GM19438 (cell line): ENCODE measurements at regions not wholly inside any gene's neighbourhood (a gene's known extent, or its start where the extent isn't known, plus 50 kb on each side); places are given as distances from the start of the nearest gene placed in this dataset.
"Not testable (repeated sequence)": the region's sequence is repeated elsewhere in the genome, so short reads cannot be mapped to it uniquely, and the experiment has no call there.

Experiments used
- ATAC-seq: cut with Tn5 transposase; IDR thresholded peaks from one replicate; pipeline ENCODE4 v1.9.1; 2021; ENCODE audit warnings: low read depth; ENCODE audit not compliant: unreplicated experiment

DNA sequence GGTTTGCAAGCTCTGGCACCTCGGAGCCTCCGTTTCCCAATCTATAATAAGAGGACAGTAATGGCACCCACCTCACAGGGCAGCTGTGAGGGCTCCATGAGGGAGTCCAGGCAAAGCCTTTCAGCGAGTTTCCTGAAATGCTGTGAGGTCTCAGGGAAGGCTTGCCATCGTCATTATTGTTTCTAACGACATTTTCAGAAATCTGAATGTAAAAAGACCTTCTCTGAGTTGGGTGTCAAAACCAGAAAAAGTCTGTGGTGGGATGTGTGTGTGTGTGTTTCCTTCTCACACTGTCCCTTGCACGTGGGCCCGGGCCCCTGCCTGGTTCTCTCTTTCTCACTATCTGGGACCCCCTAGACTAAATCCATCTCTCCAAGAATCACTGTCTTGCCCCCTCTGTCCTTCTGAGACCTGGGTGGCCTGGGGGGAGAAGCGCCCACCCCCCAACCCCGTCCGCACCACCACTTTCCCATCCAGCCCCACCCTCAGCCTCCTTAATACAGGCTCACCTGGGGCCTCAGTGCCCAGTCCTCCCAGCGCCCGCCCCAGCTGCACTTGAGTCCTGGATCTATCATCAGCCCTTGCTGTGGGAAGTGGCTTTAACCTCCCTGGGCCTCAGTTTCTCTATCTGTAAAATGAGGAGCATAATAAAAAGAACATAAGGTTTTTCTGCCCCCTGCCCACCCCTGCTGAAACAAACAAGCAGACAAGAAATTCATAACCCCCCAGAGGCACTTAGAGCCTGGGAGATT lies 180.3 kb downstream of the C9orf50 start:
- no peak for ATAC-seq

DNA sequence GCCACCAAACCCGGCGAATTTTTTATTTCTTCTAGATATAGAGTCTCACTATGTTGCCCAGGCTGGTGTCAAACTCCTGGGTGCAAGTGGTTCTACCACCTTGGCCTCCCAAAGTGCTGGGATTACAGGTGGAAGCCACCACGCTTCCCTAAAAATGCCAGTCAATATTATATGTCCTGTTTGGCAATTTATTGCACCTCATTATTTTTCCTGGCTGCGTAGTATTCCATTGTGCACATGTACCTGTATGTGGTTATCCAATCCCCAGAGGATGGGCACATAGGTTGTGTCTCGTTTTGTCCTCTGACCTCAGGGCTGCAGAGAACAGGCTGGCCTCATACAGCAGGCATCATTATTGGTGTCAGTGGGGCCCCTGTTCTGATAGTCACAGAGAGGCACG lies 181.7 kb downstream of the C9orf50 start:
- ATAC-seq: no peak

DNA sequence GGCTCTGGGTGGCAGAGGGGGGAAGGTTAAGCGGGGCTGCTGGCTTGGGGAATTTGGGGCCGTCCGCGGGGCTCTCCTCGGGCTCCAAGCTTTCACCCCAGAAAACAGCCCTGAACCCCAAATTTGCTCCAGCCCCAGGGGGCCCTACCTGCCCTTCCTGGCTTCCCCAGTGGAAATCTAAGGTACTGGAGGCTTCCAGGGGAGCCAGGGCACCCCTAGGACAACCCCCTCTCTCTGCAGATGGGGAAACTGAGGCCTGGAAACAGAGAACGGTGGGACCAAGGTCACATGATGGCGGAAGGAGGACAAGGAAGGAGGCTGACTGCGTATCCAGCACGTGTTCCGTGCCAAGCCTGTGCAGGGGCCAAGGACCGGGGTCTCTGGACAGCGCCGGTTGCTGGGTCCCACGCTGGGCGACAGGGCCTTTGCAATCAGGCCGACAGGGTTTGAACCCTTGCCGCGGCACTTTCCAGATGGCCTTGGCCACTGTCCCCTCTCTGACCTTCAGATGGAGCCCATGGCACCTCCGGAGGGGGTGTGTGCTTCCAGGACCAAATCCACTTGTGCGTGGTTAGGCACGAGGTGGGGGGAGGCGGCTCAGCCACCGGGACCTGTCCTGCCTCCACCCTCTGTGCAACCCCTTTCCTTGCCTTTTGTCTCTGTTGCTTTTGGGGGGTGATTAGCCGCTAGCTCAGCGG lies 183.1 kb downstream of the C9orf50 start:
- ATAC-seq: no peak

DNA sequence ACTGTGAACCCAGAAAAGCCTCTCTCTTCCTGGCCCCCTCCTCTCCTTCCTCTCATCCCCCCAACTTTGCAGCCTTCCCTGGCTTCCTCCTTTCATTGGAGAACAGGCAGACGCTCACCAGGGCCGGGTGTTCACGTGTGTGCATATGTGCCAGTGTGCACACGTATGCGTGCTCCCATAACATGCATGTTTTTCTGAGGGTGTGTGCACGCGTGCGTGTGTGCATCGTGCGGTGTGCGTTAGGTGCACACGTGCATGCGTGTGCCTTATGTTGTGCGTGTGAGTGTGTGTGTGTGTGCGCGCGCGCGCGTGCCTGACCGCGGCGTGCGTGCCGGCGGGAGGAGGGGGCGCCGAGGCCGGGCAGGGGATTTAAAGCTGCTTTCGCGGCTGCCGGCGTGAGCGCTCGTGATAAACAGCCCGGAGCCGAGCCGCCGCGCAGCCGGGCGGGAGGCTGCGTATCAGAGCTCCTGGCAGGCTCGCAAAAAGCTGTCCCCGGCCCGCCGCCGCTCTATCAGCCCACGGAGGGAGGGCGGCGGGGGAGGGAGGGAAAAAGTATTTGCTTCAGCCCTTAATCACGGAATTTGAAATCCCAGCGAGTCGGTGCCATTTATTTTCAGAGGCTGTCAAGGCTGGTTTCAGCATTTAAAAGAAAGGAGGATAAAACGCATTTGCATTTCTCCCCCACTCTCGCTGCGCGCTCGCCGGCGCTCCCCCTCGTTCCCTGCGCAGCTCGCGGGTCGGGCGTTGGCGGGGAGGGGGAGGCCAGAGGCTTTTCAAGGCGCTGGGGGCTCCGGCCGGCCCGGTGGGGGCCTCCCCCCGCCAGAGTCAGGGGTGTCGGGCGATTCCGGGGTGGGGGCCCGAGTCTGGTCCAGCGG lies 183.9 kb downstream of the C9orf50 start:
- no peak for ATAC-seq

- no peak for ATAC-seq
Measured at GRCh38 chr9:129435988-129436717, 184.7 kb downstream of the C9orf50 start.

DNA sequence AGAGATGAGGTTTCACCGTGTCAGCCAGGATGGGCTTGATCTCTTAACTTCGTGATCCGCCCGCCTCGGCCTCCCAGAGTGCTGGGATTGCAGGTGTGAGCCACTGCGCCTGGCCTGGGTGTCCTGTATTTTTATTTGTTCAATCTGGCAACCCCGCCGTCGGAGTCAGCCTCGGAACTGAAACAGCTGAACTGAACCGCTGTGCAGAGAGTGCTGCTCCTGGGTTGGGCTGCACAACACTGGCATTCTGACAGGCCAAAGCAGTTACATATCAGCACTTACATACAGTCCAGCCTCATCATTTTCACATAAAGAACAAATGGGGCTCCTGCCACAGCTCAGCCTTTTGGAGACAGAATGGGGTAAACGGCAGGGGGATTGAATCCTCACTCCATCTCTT lies 185.6 kb downstream of the C9orf50 start:
- no peak for ATAC-seq

DNA sequence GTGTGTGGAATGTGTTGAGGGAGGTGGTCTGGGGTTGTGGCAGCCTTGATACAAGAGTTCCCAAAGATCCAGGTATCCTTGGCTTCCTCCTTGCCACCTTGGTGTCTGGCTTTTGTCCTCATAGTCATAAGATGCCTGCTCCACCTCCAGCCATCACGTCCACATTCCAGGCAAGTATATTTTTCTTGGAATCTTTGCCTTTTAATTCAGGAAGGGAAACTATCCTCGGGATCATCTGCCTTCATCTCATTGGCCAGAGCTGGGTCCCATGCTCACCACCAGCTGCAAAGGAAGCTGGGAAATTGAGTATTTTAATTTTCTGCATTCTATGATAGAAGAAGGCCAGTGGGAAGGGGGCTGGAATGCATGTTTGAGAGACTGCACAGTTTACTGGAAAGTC lies 186.7 kb downstream of the C9orf50 start:
- no peak for ATAC-seq

DNA sequence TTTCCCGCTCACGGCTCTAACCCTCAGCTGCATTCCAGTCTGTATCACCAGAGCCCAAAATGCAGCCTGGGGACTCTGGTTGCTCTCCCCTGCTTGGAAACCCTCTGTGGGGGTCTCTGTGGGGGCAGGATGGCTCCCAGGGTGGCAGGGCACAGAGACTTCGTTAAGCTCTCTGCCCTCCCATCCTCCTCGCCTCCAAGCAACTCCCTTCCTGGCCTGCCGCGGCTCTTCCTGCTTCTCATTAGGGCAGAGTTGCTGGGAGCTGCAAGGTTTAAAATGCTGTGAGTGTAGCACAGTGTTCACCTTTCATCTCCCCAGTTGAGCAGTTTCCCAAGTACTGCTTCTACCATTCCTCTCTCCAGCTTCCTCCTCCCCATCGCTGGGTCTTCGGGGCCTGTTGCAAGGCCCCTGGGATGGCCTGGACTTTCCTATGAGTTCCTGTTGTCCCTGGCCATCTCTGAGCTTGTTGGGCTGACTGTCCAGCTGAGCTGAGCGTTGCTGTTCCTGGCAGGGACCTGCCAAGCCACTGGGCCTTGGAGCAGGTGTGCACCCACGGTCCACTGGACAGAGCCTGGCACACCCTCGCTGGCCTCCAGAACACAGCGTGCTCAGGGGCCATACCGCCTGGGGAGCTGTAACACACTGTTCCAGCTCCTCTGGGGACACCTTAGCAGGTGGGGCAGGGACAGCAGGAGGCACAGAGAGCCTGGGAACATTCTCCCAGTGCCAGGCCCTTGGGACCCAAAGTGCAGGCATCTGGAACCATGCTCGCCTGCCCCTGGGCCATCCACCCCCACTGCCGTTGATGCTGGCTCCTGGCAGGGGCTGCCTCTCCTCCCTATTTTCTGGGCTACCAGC lies 188.4 kb downstream of the C9orf50 start:
- no peak for ATAC-seq

GRCh38 chr9:129430940-129431643 lies 189.8 kb downstream of the C9orf50 start:
- no peak for ATAC-seq

DNA sequence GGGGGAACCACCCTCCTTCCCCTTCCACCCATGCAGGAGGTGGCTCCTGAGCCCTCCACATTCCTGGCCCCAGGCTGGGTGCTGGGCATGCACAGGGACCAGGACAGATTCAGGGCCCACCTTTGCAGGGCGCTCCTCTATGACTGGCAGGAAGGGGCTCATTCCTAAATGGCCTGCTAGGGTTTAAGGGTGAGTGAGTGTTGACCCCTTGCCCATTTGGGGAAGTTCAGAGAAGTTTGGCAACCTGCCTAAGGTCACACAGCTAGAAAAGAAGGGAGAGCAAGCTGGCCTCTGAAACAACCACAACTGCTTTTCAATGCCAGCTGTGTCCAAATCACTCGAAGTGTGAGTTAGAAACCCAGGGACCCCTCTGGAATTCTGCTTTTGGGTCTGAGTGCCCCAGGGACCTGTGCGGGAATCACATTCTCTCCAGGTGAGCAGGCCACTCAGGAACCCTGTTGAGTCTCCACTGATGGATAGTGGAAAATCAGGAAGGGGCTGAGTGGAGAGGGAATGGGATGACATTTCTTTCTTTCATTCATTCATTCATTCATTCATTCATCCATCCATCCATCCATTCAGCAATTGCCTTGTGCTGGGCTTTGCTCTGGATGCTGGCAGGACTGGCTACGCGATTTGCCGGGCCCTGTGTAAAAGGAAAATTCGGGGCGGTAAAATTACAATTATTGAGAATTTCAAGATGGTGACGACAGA lies 191.9 kb downstream of the C9orf50 start:
- ATAC-seq: no peak

GRCh38 chr9:129427149-129427548 lies 193.8 kb downstream of the C9orf50 start:
- ATAC-seq: no peak

DNA sequence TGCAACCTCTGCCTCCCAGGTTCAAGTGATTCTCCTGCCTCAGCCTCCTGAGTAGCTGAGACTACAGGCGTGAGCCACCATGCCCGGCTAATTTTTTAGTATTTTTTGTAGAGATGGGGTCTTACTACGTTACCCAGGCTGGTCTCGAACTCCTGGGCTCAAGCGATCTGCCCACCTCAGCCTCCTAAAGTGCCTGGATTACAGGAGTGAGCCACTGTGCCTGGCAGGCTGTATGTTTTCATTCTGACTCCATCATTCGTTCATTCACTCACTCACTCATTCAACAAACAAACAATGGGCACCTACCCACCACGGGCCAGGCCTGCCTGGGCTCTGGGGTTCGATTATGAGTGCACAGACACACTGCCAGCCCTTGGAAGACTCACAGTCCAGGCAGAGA lies 197.1 kb downstream of the C9orf50 start:
- ATAC-seq: not testable (repeated sequence)

DNA sequence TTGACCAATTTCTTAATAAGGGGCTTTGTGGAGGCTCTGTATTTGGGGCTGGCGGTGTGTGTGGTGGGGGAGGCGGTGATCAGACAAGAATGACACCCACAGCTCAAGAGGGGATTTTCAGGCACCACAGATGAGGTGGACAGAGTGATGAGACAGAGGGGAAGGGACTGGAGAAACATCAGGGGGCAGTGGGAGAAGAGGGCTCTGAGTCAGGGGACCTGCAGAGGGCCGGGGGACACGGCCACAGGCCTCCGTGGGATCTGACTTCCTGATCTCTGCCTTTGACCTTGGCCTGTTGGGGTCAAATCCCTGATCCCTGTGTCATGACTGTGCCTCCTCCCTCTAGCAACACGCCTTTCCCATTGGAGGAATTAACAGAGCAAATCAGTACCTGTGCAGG lies 197.7 kb downstream of the C9orf50 start:
- no peak for ATAC-seq

GRCh38 chr9:129422843-129423192 lies 198.1 kb downstream of the C9orf50 start:
- ATAC-seq: no peak

DNA sequence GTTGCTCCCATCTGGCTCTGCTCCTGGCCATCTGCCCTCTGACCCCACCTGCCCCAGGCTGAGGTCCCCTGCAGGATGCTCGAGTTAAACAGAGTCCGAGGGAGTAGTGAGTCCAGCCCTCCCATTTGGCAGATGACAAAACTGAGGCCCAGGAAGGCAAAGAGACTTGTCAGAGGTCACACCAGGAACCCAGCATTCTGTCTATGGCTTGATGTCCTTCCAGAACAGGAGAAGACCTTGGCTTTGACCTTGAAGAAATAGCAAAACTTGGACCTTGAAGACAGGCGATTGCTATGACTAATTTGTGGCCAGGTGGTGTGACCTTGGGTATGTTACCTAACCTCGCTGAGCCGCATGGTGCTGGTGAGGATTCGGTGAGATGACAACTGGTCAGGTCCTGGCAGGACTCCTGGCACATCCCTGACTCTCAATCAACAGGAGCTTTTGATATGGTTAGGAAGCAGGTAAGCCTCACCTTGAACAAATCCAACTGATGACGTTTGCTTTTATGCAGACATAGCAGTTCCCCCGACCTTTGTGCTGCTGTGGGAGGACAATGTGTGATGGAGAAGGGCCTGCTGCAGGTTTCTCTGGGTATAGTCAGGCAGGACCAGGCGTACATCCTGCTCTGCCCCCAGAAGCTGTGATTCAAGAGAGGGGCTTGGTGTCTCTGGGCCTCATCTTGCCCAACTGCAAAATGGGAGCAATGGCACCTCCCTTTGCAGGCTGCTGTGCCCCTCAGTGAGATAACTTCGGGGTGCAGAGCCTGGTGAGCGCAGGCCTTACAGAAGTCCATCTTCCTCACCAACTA lies 198.7 kb downstream of the C9orf50 start:
- no peak for ATAC-seq

DNA sequence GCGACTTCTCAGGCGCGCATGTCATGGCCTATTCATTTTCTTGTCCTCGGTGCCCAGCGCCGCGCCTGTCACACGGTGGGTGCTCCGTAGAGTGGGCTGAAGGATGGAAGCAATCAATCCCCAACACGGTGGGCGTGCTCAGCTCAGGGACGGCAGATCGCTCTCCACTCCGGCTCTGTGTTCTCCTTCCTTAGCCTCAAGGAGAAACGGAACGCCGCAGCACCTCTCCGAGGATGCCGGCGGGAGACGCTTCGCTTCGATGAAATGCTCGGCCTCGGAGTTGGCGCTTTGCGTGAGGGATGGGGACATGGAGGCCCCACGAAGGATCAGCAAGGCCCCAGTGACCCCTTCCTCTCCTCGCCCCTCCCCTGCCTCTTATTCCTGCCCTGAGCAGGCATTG lies 199.5 kb downstream of the C9orf50 start:
- ATAC-seq: no peak

- no peak for ATAC-seq
Measured at GRCh38 chr9:129420721-129421120, 200.2 kb downstream of the C9orf50 start.

- no peak for ATAC-seq
Measured at GRCh38 chr9:129419382-129419899, 201.5 kb downstream of the C9orf50 start.
